ENCODE measurements at regions not wholly inside any gene's neighbourhood (a gene's known extent, or its start where the extent isn't known, plus 50 kb on each side); places are given as distances from the start of the nearest gene placed in this dataset.
A peak's percentile ranks its signal among the peaks of the same experiment; 100 is the strongest.

DNA sequence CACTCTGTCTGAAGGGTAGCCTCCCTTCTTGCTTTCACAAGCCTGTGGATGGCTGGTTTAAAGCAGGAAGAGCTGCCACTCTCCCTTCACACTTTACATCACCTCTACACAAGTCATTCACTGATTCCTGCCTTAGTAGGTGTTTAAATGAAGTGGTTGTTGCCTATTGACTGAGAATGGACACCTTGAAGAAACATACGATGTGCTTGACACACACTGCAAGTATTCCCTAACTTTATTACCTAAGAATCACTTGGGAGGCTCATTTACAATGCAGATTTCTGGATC is 230.5 kb downstream of the PIK3R1 start:
- CTCF ChIA-PET (ENCODE audit: low intra/inter-chr PET ratio): no interaction called here
- H2AFZ ChIP-seq (ENCODE audit: low read depth, low read length): peak overlapping the region; percentile 54
- no peaks in the 10 kb centered on the region for H3K79me2 ChIP-seq (ENCODE audit: control insufficient read depth, insufficient read depth, low read length)
- H3K4me2 ChIP-seq (ENCODE audit: insufficient read depth, low read length): no peak overlapping the region
- no peak overlapping the region for H3K4me3 ChIP-seq
- no TSS peak for BruUV-seq (replicated peaks)
- no peaks in the 10 kb centered on the region for H3K27me3 ChIP-seq (ENCODE audit: control insufficient read depth in 2 of 2, insufficient read depth in 2 of 2, low read length in 2 of 2)
- H3K9me1 ChIP-seq (ENCODE audit: control insufficient read depth, insufficient read depth, low read length): no peaks in the 10 kb centered on the region
- FAIRE-seq (no peak), DNase-seq (ENCODE audit: extremely low read depth in 1 of 4, low spot score in 3 of 4) (no peak), ATAC-seq (no peak)
- H4K20me1 ChIP-seq (replicated peaks; ENCODE audit: control insufficient read depth, insufficient read depth, low read length): no peaks in the 10 kb centered on the region
- in situ Hi-C loops (cut with MboI): no loop called here
- intact Hi-C loops (cut with micrococcal nuclease): no loop called here
- no peak overlapping the region for H3K27ac ChIP-seq (ENCODE audit: extremely low read depth, low read depth, low read length)
- H3K9ac ChIP-seq (ENCODE audit: insufficient read depth in 1 of 2, low read depth in 2 of 2, low read length in 2 of 2): no peak overlapping the region
- TF ChIP-seq POLR3G (IDR thresholded peaks at IDR 0.05; ENCODE audit: extremely low read depth, insufficient read length, insufficient replicate concordance): no peak
- TF ChIP-seq TRIM24 (IDR thresholded peaks at IDR 0.05): no peak
- TF ChIP-seq PHB (CRISPR knock-in tag; IDR thresholded peaks at IDR 0.05): no peak
- TF ChIP-seq, protein P1, sequence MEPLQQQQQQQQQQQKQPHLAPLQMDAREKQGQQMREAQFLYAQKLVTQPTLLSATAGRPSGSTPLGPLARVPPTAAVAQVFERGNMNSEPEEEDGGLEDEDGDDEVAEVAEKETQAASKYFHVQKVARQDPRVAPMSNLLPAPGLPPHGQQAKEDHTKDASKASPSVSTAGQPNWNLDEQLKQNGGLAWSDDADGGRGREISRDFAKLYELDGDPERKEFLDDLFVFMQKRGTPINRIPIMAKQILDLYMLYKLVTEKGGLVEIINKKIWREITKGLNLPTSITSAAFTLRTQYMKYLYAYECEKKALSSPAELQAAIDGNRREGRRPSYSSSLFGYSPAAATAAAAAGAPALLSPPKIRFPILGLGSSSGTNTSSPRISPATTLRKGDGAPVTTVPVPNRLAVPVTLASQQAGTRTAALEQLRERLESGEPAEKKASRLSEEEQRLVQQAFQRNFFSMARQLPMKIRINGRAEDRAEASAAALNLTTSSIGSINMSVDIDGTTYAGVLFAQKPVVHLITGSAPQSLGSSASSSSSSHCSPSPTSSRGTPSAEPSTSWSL (CRISPR knock-in tag; IDR thresholded peaks at IDR 0.05; ENCODE audit: borderline replicate concordance): no peak
- TF ChIP-seq, protein P2, sequence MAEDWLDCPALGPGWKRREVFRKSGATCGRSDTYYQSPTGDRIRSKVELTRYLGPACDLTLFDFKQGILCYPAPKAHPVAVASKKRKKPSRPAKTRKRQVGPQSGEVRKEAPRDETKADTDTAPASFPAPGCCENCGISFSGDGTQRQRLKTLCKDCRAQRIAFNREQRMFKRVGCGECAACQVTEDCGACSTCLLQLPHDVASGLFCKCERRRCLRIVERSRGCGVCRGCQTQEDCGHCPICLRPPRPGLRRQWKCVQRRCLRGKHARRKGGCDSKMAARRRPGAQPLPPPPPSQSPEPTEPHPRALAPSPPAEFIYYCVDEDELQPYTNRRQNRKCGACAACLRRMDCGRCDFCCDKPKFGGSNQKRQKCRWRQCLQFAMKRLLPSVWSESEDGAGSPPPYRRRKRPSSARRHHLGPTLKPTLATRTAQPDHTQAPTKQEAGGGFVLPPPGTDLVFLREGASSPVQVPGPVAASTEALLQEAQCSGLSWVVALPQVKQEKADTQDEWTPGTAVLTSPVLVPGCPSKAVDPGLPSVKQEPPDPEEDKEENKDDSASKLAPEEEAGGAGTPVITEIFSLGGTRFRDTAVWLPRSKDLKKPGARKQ (CRISPR knock-in tag; IDR thresholded peaks at IDR 0.05): no peak
- no peak for TF ChIP-seq THRAP3 (IDR thresholded peaks at IDR 0.05; ENCODE audit: borderline replicate concordance)
- H3K4me1 ChIP-seq (replicated peaks in 1 of 2; ENCODE audit: control insufficient read depth in 2 of 2, insufficient read depth in 2 of 2, low read length in 2 of 2): peaks cover 0 to 3% of the 10 kb centered on the region in 2 experiments; a peak in 2 of 5 replicates
- H3K9me3 ChIP-seq (replicated peaks; ENCODE audit: control insufficient read depth, insufficient read depth, low read depth, low read length): no peaks in the 10 kb centered on the region
- 21% methylated on average over 1 of the region's 1 CpG for WGBS (ENCODE audit: insufficient coverage, low coverage, missing lambda C conversion rate)
- POLR2A ChIA-PET: interaction anchor here (1.0 kb wide), 1 partner anchor 23 kb away, joined by 3 read pairs; no protein-coding TSS in a partner anchor
- H3K36me3 ChIP-seq (ENCODE audit: control insufficient read depth, insufficient read depth, low read length): no peaks in the 10 kb centered on the region

All from K562 (cell line).